ENCODE measurements at regions not wholly inside any gene's neighbourhood (a gene's known extent, or its start where the extent isn't known, plus 50 kb on each side); places are given as distances from the start of the nearest gene placed in this dataset.

DNA sequence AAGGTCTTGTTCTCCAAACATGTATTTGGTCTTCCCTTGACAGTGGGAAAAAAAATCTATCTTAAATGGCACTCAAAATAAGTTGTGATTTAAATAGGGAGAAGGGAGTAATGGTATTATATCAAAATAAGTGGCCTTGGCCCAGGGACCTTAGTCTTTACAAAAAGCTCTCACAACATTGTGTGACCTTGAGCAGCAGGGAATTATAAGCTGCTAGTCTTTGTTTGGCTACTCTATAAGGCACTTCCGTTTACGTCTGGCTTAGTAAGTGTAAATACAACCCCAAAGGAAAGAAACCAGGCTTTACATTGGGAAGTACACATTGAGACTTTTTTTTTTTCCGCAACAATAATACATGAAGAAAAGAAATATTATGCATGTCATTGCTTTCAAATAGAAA lies 734.0 kb upstream of the LINC00305 start:
- no peak for TF ChIP-seq CTCF (IDR thresholded peaks at IDR 0.05; ENCODE audit: low read depth, low read length)
- TF ChIP-seq, protein P1, sequence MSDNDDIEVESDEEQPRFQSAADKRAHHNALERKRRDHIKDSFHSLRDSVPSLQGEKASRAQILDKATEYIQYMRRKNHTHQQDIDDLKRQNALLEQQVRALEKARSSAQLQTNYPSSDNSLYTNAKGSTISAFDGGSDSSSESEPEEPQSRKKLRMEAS (IDR thresholded peaks at IDR 0.05; ENCODE audit: low read depth, low read length) = no peak
